Epithelial cell of proximal tubule (primary cell): ENCODE measurements at regions not wholly inside any gene's neighbourhood (a gene's known extent, or its start where the extent isn't known, plus 50 kb on each side); places are given as distances from the start of the nearest gene placed in this dataset.
"Not testable (repeated sequence)": the region's sequence is repeated elsewhere in the genome, so short reads cannot be mapped to it uniquely, and the experiment has no call there.

Experiments
- DNase-seq: peaks from one replicate; pipeline ENCODE4 v3.0.0-alpha.2; 2011; ENCODE audit warnings: low read depth
- H3K4me3 ChIP-seq: 2 replicates; pipeline ENCODE4 v1.5.1; 2011; ENCODE audit warnings: low read depth, mild to moderate bottlenecking, low read length
- CTCF ChIP-seq: conservative IDR thresholded peaks from 2 replicates; pipeline ENCODE4 v1.5.1; 2012; ENCODE audit warnings: low read depth, mild to moderate bottlenecking, low read length

- DNase-seq, result no peak
- no peak for TF ChIP-seq CTCF
- H3K4me3 ChIP-seq, result no peak overlapping the region
These were observed 105.7 kb downstream of the CEP44 start for GRCh38 chr4:174389439-174389838.

GRCh38 chr4:174388461-174389145 lies 104.9 kb downstream of the CEP44 start:
- DNase-seq, result no peak
- no peak for TF ChIP-seq CTCF
- no peak overlapping the region for H3K4me3 ChIP-seq

GRCh38 chr4:174387721-174388120 lies 104.0 kb downstream of the CEP44 start:
- no peak for DNase-seq
- no peak for TF ChIP-seq CTCF
- H3K4me3 ChIP-seq, result no peak overlapping the region

- H3K4me3 ChIP-seq, result no peak overlapping the region
- no peak for TF ChIP-seq CTCF
- DNase-seq, result no peak
These were observed 103.4 kb downstream of the CEP44 start for GRCh38 chr4:174387143-174387542.

- no peak for DNase-seq
- no peak overlapping the region for H3K4me3 ChIP-seq
- TF ChIP-seq CTCF, result no peak
These were observed 100.1 kb downstream of the CEP44 start for GRCh38 chr4:174383783-174384182.

- not testable (repeated sequence) for DNase-seq
These were observed 99.4 kb downstream of the CEP44 start for GRCh38 chr4:174382938-174383605.

More at GRCh38 chr4:174382938-174383605, 99.4 kb downstream of the CEP44 start:
- not testable (repeated sequence) for H3K4me3 ChIP-seq
